HG02938 (cell line): ENCODE measurements at regions not wholly inside any gene's neighbourhood (a gene's known extent, or its start where the extent isn't known, plus 50 kb on each side); places are given as distances from the start of the nearest gene placed in this dataset.

Experiments
- ATAC-seq: cut with Tn5 transposase; IDR thresholded peaks from one replicate; pipeline ENCODE4 v1.9.1; 2021; ENCODE audit warnings: mild to moderate bottlenecking, moderate library complexity; ENCODE audit not compliant: unreplicated experiment

DNA sequence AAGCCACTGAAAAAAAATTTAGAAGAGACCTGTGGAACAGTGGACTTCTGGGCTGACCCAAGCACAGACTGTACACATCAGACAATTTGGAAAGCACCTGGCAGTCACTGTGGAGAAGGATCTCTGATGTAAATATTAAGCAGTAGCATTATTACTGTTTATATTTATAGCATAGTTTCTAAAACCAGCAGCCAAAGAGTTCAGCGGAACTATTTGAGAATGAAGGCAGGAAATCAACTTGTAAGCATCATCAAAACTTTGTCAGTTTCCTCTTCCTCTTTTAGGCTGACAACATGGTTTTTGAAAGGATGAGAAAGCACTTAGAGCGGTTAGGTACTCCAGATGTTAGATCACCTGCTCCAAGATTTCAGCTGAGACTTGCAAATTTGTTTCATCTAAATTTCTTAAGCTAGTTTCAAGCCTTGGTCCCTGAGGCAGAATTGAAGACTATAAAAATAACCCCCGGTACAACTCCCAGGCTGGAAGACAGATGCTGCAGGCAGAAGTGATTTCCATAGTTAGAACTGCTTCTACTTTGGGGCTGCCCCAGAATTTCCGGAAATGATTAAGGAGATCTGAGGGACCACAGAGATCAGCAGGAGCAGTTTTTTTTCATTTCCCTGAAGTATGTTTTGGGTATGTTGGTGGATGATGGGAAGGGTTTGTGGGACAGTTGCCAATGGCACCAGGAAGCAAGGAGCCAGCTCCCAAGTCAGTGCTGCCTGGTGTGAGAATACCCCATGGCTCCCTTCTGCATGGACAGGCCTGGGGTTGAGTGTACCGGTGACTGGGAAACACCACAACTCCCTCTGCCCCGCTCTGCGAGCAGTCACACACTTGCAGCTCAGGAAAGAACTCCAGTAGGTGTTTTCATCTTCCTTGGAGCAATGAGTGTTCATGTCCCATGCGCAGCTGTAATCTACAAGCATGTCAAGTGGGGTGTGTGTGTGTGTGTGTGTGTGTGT, 354.5 kb downstream of the NUAK1 start:
- ATAC-seq, result peak; percentile 80

DNA sequence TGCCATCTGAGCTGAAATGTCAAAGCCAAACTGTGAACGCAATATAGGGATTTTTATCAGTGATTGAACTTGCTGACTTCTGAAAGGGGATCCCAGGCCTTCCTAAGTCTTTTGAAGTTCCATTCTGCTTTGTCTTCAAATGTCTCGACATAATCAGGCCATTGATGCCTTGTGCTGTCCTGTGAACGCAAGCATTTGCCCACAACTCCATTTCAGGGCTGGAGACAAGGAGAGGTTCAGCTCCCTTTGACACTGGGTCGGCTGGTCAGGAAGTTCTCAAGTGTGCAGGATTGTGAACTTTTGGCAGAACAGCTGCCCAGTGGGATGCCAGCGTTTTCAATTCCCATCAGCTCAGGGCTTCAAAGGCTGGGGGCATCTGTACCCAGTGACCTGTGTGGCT, 345.3 kb downstream of the NUAK1 start:
- no peak for ATAC-seq

DNA sequence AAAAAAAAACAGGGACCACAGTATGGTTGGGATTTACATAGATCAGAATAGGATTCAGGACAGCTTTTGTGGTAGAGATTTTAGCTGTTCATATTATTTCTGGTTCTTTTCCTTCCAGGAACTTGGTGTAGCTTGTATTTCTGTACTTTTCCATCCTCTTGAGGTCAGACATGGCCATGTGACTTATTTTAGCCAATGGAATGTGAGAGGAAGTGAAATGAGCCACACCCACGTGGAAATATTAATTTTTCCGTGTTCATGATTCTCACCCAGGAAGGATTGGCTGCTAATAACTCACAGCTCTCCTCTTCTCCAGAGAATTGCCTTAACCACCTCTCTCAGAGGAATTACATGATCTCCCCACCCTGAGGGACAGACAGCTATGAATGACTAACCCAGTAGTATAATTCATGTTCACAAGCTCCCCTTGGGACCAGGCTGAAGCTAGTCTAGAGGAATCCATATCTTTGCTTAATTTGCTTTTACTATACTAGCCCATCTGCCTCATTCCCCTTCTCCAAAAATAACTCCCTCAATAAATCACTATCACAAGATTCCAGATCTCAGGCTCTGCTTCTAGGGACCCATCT, 340.4 kb downstream of the NUAK1 start:
- no peak for ATAC-seq

DNA sequence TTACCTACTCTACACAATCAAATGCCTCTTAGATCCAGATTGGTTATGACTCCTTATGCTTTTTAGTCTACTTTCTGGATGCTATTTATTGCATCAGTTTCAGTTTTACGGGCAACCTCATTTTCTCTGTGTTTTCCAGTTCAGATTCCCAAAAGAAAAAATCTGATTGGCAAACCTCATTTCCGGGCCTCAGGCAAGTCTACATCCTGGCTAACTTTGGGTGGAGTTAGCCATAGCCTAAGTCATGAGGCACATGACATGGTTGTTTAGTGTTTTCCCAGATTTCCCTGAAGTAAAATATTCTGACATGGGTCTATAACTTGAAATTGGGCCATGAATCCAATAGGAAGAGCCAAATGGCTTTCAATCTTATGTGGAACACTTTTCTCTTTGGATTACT, 339.7 kb downstream of the NUAK1 start:
- no peak for ATAC-seq

DNA sequence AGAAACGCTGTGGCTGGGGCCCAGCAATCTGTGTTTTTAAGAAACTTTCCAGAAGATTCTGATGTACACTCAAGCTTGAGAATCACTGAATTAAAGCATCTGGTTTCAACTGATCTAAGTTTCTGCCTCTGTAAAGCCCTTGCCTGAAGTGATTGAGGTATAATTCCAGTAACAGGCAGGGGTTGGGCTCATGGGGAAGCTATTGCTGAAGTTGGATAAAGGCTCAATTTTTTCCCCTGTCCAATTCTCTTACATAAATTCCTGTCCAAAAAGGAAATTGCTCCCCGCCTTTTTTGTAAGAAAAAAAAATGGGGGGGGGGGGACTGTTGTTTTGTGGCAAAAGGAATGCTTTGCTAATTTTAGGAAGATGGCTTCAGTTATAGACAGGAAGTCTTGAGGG, 337.4 kb downstream of the NUAK1 start:
- no peak for ATAC-seq

DNA sequence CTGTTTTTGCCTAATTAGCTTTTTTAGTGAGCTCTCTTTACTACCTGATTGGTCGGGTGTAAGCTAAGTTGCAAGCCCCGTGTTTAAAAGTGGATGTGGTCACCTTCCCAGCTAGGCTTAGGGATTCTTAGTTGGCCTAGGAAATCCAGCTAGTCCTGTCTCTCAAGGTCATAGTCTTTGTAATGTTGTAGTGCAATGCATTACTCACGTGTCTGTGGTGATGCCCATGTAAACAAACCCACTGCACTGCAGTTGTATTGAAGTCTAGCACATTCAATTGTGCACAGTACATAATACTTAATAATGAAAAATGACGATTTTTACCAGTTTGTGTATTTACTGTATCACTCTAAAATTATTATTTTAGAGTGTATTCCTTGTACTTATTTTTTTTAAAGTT, 335.5 kb downstream of the NUAK1 start:
- no peak for ATAC-seq

DNA sequence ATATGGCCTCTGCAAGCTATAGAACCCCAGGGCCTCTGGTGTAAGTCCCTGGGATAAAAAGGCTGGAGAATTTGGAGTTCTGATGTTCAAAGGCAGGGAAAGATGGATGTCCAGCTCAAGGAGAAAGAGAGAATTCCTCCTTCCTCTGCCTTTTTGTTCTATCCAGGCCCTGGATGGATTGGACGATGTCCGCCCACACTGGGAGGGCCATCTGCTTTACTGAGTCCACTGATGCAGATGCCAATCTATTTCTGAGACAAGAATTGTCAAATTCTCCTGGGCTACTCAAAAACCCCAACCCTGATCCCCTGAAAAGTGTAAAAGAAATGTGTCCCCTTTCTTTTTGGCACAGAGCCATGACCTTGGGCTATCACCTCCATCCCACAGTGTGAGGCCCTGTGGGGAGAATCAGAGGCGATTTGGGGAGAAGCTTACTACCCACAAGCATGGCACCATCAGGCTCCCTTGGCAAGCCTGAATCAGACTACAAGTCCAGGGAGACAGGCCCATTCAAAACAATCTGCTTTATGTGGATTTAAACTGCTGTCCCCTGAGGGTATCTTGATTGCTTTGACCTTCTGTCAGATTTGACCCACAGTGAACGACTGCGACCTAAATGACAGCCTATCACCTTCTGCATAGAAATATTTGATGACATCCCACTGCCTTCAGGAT, 334.0 kb downstream of the NUAK1 start:
- no peak for ATAC-seq

DNA sequence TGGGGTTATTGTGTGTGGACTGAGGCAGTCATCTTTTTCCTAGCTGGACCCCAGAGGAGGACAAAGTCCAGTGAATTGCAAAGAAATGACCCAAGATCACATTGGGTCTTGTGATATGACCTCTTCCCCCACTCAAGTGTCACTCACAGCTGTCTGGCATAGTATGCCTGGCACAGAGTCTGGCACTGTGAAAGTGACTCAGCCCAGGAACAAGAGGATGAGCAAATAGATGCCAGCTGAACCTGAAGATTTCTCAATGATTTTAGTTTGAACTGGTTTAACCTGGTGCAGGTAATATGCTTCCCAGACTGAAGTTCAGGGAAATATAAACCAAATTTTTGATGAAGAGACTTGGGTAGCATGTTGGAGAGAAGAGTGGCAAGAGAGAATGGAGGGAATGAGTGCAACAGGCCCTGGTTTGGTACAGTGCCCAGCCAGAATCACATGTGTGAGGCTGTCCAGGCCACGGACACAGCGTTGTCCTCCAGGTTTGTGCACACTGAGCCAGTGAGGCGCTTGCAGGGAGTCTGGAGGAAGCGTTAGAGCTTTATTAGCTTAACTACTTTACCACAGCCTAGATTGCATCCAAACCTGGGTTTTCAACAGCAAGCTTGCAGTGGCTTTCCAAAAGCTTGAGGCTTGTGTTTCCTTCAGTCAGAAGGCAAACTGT, 332.9 kb downstream of the NUAK1 start:
- ATAC-seq, result no peak

DNA sequence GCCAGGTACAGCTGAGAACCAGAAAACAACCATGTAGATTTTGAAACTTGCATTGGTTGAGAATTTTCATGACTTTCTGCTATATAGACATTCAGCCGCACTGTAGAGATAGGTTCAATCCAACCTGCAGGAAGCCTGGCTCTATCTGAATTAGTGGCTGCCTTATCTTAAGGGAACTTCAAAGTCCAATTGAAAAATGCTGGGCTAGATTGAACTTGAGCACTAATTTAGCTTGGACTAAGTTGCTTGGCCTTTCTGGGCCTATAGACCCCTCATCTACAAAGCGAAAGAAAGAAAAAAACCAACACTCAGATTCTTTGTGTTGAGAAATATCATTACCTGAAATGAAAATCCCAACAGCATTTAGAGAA, 332.4 kb downstream of the NUAK1 start:
- no peak for ATAC-seq

DNA sequence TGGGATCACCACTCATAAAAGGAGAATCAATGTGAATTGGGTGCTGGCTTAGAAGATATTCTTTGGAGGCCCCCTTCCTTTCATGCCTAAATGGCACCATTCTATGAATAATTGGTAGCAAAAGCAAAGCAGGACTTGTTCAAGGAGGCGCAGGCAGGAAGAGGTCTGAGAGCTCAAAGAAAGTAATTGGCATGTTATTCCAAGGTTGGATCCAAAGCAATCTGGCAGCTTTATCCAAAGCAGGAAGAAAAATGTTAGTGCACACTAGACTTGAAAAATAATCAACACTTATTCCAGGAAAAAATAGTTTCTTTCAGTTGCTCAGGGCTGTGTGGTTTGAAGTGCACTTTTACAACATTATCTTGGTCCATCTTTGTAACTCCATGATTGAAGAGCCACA, 326.4 kb downstream of the NUAK1 start:
- ATAC-seq, result no peak

DNA sequence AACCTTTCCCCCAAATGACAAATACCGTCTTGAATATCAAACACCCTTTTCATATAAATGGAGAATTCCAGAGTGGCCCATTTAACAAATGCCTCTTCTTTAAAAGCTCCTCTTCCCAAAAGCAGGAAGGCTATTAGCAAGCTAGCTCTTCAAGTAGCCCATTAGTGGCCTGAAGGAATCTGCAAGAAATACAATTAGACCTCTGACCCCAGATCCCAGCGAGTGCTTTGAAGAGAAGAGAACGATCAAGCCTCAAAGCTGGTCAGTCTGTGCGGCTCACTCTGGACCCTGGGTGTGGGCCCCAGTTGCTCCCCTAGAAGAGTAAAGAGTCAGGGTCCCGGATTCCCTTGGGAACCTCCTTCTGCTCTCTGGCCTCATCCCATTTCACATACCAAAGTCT, 325.6 kb downstream of the NUAK1 start:
- no peak for ATAC-seq

DNA sequence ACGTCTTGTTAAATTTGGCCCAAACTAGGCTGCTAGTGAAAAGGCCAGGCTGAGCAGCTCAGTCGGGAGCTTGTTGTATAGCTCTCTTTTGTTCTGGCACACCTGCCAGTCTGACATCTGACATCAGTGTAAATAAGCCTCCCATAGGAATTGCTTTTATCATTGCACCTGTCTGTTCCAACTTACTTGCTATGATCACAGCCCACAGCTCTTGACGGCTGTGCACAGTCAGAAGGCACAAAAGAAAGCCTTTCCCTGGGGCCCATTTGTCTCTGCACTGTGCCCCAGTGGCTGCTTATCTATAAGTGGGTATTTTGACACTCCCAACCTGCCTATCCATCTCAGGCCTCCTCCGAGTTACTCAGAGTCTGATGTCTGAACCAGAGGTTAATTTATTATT, 324.5 kb downstream of the NUAK1 start:
- ATAC-seq, result no peak

DNA sequence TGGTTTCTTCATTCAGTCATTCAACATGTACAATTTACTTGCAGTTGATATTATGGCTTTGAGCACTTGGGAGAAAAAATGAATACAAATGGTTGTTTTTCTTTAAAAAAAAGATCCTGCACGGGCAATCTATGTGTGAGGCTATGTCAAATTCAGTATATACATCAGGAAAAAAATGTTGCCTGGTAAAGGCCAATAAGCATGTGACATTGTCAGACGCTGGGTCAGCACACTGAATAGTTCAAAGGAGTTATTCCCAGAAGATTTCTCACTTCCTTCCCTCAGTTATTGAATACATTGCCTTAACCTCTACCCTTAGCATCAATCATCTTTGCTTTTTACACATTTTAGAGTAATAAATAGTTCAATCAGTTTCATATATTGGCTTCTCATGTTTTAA, 319.2 kb downstream of the NUAK1 start:
- ATAC-seq, result no peak

DNA sequence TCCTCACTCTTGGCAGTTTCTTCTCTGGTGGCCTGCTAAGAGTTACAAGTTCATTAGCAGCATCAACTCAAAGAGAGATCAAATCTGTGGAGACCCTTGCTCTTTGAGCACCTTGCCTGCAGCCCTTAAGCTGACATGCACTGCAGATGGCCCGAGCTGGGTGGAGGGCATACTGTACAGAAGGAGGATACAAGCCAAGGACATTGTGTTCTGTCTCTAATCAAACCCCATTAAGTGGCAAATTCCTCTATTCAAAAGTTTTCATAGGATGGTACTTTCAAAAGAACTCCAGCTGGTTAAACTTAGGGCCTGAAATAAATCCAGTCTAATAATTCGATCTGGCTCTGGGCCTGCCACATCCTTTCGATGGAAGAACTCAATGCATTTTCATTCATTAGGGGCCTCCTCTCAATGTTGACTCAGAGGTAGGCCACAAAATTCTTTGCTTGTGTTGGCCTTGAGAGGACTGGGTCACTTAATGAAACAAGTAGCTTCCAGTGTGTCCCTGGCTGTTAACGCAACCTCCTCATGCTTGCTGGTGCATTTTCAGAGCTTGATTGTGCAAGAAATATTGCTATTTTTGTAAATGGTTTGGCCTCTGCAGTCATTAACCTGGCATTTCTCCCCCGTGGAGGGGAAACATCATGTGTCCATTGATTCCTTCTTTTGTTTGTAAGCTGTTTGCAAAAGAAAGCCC, 318.2 kb downstream of the NUAK1 start:
- no peak for ATAC-seq

DNA sequence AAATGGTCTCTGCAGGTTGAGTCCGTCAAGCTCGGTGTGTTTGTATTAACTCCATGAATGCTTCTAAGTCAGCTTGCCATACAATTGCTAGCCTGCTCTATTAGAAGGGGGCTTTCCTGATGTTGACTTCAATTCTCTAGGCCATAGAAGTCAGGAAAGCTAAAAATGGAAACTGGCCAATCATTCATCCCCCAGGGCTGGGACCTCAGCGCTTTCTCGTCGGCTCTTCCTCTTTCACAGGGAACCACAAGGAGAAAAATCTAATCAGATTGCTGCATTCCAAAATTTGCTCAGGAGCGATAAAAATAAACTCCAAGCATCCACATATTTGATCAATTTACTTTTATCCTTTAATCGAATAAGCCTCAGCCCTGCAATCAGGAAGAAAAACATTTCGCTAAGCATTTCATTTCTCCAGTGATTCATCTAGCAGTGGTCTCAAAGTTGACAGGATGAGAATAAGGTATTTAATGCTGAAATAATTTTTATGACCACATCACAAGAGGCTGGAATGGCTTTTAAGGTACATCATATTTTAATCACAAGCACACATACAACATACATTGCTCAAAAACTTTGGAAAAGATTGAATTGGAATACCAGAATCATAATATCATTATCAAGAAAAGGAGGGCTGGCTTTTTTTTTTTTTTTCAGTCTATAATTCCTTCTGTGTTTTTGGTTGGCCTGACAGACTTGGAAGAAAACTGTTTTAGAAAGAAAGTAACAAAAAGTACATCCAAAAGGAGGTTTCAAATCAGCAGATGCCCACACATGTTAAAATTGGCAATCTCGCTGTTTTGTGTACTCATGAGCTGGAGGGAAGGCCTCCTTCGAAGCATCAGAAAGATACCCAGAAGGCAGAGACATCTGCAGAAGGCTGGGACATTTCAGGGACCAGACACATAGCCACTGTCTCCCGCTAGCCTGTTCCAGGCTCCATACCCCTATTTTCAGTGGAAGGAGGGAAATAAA, 316.3 kb downstream of the NUAK1 start:
- ATAC-seq, result no peak

DNA sequence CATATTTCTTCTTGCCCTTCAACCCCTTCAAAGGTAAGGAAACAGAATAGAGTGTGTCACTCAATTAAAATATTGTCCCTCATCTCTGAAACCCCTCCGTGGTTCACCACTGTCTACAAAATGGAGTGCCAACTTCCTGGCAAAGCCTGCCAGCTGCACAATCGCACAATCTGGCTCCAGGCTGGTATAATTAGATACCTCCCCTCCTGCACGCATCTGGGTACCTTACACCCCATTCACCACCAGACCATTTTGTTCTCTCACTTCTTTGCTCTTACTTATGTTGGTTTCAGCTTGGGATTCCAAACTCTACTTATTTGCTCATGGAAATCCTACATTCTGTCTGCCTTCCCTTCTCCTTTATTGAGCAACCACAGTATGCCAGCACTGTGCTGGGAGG, 314.9 kb downstream of the NUAK1 start:
- no peak for ATAC-seq

DNA sequence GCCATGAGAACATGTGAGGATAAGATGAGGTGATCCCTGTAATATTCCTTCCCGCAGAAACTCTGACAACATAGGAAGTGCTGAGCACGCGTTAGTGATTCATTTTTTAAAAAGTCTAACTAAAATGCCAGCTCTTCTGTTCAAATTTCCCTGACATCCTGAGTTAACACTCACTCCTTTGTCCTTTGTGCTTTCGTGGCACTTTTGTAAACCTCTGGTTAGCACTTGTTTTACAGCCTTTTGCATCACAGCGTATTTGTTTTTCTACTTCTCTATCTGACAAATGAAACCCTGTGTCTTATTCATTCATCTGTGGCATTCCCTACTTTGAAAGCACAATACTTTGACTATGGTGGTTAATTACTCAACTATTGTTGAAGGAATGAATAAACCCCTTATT, 313.6 kb downstream of the NUAK1 start:
- ATAC-seq, result no peak

DNA sequence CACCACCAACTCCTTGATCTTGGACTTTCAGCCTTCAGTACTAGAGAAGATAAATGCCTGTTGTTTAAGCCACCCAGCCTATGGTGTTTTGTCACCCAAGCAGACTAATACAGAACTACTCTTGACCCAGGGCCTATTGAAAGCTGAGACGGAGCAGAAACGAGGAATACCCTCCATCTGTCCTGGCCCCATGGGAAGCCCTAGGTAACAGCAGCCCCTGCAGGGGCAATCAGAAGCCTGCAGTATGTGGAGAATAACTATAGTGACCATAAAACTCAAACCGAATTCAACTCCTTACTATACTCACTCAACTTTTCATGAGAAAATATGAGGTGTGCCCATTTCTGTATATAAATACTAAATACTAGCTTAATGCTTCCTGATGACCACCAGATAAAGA, 307.4 kb downstream of the NUAK1 start:
- ATAC-seq, result no peak

DNA sequence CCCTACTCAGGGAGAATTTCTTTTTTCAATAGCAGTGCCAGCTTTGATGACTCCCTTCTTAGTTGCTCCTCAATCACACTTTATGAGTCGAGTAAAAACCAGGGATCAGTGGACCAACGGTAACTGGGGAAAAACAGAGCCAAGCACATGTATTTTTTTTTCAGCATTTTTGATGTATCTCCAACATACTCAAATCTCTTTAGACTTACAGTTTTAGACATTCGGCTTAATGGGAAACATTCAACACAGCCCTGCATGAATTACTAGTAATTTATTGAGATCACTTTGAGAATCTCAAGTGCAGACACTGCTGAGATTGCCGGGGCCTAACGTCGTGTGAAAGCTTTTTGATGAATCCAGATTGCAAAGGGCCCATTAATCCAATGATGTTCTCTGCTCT, 306.7 kb downstream of the NUAK1 start:
- ATAC-seq, result no peak

DNA sequence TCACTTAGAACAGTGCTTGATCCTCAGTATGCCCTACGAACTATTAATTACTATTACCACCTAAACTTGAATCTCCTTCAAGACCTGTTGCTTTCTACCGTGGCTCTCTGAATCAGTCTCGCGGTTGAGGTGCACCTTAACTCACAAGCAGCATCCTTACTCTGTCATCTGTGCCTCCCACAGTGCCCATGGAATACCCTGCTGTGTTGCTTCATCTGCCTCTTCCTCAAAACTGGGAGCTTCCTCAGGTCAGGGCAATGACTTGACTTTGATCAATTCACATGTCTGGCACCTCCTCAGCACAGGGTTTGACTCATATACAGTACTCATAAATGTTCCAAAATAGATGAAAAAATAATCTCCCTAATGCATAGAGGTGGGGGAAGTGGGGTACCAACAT, 305.9 kb downstream of the NUAK1 start:
- no peak for ATAC-seq
